ENCODE measurements at regions not wholly inside any gene's neighbourhood (a gene's known extent, or its start where the extent isn't known, plus 50 kb on each side); places are given as distances from the start of the nearest gene placed in this dataset.

DNA sequence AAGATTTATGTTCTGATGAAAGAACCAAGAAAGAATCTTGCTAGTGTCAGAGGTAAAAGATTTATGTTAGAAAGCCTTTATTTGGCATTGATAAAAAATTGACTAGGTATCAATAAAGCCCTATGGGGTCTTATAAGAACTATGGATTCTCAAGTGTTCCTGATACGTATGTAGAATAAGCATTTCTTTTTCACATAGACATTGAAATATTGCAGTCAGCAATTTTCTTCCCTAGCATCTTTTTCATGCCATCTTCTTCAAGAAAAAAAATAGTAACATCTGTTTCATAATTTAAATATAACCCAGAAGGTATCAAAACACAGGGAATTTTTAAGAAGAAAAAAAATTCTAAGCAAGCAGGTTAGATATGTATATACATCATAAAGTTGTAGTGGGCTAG is 230.6 kb downstream of the CENPW start:
- Histone ChIP-seq H3K4me3 (ENCODE audit: insufficient read depth, low read length) (no peak overlapping the region), H3K27me3 (ENCODE audit: insufficient read depth, low read length) (no peaks in the 10 kb centered on the region), H3K9me3 (ENCODE audit: low read depth, low read length) (no peaks in the 10 kb centered on the region), H3K4me2 (ENCODE audit: insufficient read depth, low read length) (no peak overlapping the region), H3K36me3 (ENCODE audit: insufficient read depth, low read length) (no peaks in the 10 kb centered on the region), H3K4me1 (ENCODE audit: insufficient read depth, low read length) (no peaks in the 10 kb centered on the region), H2AFZ (ENCODE audit: low read length) (no peak overlapping the region), H3K79me2 (ENCODE audit: insufficient read depth, low read length) (no peaks in the 10 kb centered on the region), H4K20me1 (ENCODE audit: insufficient read depth, low read length) (no peaks in the 10 kb centered on the region), H3K27ac (ENCODE audit: low read depth, low read length) (no peak overlapping the region)
- DNase-seq (ENCODE audit: insufficient read length, low spot score, missing footprints): no peak
- TF ChIP-seq, protein P1, sequence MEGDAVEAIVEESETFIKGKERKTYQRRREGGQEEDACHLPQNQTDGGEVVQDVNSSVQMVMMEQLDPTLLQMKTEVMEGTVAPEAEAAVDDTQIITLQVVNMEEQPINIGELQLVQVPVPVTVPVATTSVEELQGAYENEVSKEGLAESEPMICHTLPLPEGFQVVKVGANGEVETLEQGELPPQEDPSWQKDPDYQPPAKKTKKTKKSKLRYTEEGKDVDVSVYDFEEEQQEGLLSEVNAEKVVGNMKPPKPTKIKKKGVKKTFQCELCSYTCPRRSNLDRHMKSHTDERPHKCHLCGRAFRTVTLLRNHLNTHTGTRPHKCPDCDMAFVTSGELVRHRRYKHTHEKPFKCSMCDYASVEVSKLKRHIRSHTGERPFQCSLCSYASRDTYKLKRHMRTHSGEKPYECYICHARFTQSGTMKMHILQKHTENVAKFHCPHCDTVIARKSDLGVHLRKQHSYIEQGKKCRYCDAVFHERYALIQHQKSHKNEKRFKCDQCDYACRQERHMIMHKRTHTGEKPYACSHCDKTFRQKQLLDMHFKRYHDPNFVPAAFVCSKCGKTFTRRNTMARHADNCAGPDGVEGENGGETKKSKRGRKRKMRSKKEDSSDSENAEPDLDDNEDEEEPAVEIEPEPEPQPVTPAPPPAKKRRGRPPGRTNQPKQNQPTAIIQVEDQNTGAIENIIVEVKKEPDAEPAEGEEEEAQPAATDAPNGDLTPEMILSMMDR (IDR thresholded peaks at IDR 0.05; ENCODE audit: extremely low read depth, low read depth, low read length): no peak

DNA sequence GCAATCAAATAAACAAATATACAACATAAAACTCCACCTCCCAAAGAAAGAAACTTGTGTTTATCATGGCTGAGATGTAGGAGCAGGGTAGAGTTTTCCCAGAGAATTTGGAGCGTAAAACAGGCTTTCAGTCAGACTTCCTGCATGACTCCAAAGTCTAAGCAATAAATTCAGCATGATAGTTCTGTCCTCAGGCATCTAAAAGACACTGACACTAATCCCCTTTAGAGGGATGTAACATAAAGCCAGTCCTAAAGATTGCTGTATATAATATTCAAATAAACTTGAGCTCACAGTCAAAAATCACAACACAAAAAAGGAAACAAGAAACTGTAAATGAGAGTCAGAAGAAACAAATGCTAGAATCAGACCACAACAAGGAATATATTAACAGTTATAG is 234.4 kb downstream of the CENPW start:
- Histone ChIP-seq H3K79me2 (ENCODE audit: insufficient read depth, low read length) (no peaks in the 10 kb centered on the region), H2AFZ (ENCODE audit: low read length) (no peak overlapping the region), H3K27me3 (ENCODE audit: insufficient read depth, low read length) (no peaks in the 10 kb centered on the region), H3K4me2 (ENCODE audit: insufficient read depth, low read length) (no peak overlapping the region), H3K9me3 (ENCODE audit: low read depth, low read length) (no peaks in the 10 kb centered on the region), H4K20me1 (ENCODE audit: insufficient read depth, low read length) (no peaks in the 10 kb centered on the region), H3K27ac (ENCODE audit: low read depth, low read length) (no peak overlapping the region), H3K36me3 (ENCODE audit: insufficient read depth, low read length) (no peaks in the 10 kb centered on the region), H3K4me1 (ENCODE audit: insufficient read depth, low read length) (no peaks in the 10 kb centered on the region), H3K4me3 (ENCODE audit: insufficient read depth, low read length) (no peak overlapping the region)
- peak; percentile 15 for DNase-seq (ENCODE audit: insufficient read length, low spot score, missing footprints)
- TF ChIP-seq, protein P1 (IDR thresholded peaks at IDR 0.05; ENCODE audit: extremely low read depth, low read depth, low read length): no peak

DNA sequence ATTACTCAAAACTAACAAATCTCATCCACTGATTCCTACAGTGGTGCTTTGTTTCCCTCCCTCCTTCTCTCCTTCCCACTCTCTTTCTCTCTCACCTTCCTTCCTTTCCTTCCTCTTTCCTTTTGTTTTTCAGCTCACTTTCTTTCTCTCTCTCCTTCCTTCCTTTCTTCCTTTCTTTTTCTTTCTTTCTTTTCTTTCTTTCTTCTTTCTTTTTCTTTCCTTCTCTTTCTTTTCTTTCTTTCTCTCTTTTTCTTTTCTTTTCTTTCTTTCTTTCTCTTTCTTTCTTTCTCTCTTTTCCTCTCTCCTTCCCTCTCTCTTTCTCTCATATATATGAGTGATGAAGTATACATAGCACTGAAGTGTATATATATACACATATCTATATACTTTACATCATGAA is 241.4 kb downstream of the CENPW start:
- H3K4me1 ChIP-seq (ENCODE audit: insufficient read depth, low read length): no peaks in the 10 kb centered on the region
- H3K36me3 ChIP-seq (ENCODE audit: insufficient read depth, low read length): no peaks in the 10 kb centered on the region
- TF ChIP-seq, protein P1 (IDR thresholded peaks at IDR 0.05; ENCODE audit: extremely low read depth, low read depth, low read length): no peak
- H2AFZ ChIP-seq (ENCODE audit: low read length): no peak overlapping the region
- H4K20me1 ChIP-seq (ENCODE audit: insufficient read depth, low read length): no peaks in the 10 kb centered on the region
- no peaks in the 10 kb centered on the region for H3K9me3 ChIP-seq (ENCODE audit: low read depth, low read length)
- H3K4me2 ChIP-seq (ENCODE audit: insufficient read depth, low read length): no peak overlapping the region
- H3K79me2 ChIP-seq (ENCODE audit: insufficient read depth, low read length): no peaks in the 10 kb centered on the region
- H3K4me3 ChIP-seq (ENCODE audit: insufficient read depth, low read length): no peak overlapping the region
- no peak overlapping the region for H3K27ac ChIP-seq (ENCODE audit: low read depth, low read length)
- H3K27me3 ChIP-seq (ENCODE audit: insufficient read depth, low read length): no peaks in the 10 kb centered on the region
- DNase-seq (ENCODE audit: insufficient read length, low spot score, missing footprints): no peak

DNA sequence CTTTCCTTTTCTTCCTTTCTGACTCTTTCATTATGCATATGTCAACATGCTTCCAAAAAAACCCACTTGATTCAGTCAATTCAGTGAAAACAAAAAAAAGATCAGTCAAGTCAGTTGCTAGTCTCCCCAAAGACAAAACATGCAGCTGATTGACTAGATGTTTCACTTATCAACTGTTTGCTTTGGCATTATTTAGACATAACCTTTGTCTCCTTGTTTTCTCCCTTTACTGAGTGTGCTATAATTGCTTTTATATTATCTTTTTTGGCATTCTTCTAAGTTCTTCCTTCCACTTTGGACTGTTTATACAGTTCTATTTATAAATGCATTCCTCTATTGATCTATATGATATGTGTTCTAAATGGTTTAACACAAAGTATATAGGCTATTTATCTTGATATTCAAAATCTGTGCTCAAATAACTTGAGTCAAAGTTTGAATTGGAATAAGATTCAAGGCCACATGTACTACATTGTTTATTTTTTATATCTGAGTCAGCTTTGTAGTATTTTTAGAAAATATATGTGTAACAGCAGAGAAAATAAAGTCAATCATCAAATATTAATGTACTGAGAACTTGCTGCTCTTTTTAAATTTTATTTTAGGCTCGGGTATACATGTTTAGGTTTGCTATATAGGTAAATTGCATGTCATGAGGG is 260.5 kb downstream of the CENPW start:
- TF ChIP-seq, protein P1 (IDR thresholded peaks at IDR 0.05; ENCODE audit: extremely low read depth, low read depth, low read length): no peak
- peak; percentile 26 for DNase-seq (ENCODE audit: insufficient read length, low spot score, missing footprints)
- Histone ChIP-seq H4K20me1 (ENCODE audit: insufficient read depth, low read length) (no peaks in the 10 kb centered on the region), H2AFZ (ENCODE audit: low read length) (no peak overlapping the region), H3K27me3 (ENCODE audit: insufficient read depth, low read length) (no peaks in the 10 kb centered on the region), H3K79me2 (ENCODE audit: insufficient read depth, low read length) (no peaks in the 10 kb centered on the region), H3K4me2 (ENCODE audit: insufficient read depth, low read length) (no peak overlapping the region), H3K4me1 (ENCODE audit: insufficient read depth, low read length) (no peaks in the 10 kb centered on the region), H3K9me3 (ENCODE audit: low read depth, low read length) (no peaks in the 10 kb centered on the region), H3K4me3 (ENCODE audit: insufficient read depth, low read length) (no peak overlapping the region), H3K27ac (ENCODE audit: low read depth, low read length) (no peak overlapping the region), H3K36me3 (ENCODE audit: insufficient read depth, low read length) (no peaks in the 10 kb centered on the region)

Measured in osteoblast (primary cell).